ENCODE measurements at regions not wholly inside any gene's neighbourhood (a gene's known extent, or its start where the extent isn't known, plus 50 kb on each side); places are given as distances from the start of the nearest gene placed in this dataset.

DNA sequence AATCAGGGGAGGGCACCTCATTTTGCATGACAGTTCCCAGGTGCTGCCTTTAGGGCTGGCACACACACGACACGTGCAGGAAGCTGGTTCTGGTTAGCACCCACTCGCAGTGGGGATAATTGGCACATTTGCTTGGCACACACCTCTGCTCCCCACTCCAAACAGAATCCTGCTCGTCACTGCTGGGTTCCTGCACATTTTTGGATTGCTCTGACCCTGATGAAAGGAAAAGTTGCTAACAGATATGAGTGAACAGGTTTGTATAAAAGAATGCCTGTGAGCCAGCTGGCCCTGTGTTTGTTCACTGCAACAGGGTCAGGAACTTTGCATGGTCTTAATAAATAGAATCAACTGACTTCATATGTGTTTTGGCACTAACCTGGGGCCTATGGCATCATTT, 1500.4 kb downstream of the EFNB2 start:
- WGBS, result 47% methylated on average over 4 of the region's 4 CpGs
- TF ChIP-seq POLR2AphosphoS5 (IDR thresholded peaks at IDR 0.05) (no peak), POLR2A (IDR thresholded peaks at IDR 0.05; ENCODE audit: low read depth) (no peak), EP300 (IDR thresholded peaks at IDR 0.05) (no peak)
- TF ChIP-seq, protein P1, sequence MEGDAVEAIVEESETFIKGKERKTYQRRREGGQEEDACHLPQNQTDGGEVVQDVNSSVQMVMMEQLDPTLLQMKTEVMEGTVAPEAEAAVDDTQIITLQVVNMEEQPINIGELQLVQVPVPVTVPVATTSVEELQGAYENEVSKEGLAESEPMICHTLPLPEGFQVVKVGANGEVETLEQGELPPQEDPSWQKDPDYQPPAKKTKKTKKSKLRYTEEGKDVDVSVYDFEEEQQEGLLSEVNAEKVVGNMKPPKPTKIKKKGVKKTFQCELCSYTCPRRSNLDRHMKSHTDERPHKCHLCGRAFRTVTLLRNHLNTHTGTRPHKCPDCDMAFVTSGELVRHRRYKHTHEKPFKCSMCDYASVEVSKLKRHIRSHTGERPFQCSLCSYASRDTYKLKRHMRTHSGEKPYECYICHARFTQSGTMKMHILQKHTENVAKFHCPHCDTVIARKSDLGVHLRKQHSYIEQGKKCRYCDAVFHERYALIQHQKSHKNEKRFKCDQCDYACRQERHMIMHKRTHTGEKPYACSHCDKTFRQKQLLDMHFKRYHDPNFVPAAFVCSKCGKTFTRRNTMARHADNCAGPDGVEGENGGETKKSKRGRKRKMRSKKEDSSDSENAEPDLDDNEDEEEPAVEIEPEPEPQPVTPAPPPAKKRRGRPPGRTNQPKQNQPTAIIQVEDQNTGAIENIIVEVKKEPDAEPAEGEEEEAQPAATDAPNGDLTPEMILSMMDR (IDR thresholded peaks at IDR 0.05), result no peak
- Histone ChIP-seq H3K27me3 (no peaks in the 10 kb centered on the region), H3K4me1 (no peaks in the 10 kb centered on the region), H3K36me3 (no peaks in the 10 kb centered on the region), H3K27ac (replicated peaks in 1 of 4) (no peak overlapping the region), H3K9me3 (no peaks in the 10 kb centered on the region), H3K4me3 (no peak overlapping the region)
- no peak for DNase-seq (ENCODE audit: extremely low spot score)
- intact Hi-C loops (cut with DNase I), result no loop called here

DNA sequence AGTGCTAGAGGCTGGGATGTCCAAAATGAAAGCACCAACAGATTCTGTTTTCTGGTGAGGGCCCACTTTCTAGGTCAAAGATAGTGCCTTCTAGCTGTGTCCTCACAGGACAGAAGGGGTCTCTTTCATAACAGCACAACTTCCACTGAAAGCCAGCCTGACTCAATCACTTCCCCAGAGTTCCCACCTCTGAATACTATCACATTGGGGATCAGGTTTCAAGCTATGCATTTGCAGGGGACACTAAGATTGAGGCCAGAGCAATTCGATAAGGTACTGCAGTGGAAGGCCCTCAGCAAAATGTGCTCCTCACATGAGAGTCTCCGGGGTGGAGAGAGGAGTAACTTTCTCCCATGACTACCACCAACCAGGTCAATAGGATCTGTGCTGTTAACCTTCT, 1501.5 kb downstream of the EFNB2 start:
- Histone ChIP-seq H3K9me3 (no peaks in the 10 kb centered on the region), H3K36me3 (no peaks in the 10 kb centered on the region), H3K4me3 (no peak overlapping the region), H3K27me3 (no peaks in the 10 kb centered on the region), H3K27ac (replicated peaks in 1 of 4) (no peak overlapping the region), H3K4me1 (no peaks in the 10 kb centered on the region)
- 92% methylated on average over 2 of the region's 2 CpGs for whole genome bisulfite sequencing
- intact Hi-C loops (cut with DNase I), result no loop called here
- no peak for DNase-seq (ENCODE audit: extremely low spot score)
- TF ChIP-seq, protein P1 (IDR thresholded peaks at IDR 0.05), result no peak
- no peak for TF ChIP-seq EP300 (IDR thresholded peaks at IDR 0.05)
- no peak for TF ChIP-seq POLR2AphosphoS5 (IDR thresholded peaks at IDR 0.05)
- no peak for TF ChIP-seq POLR2A (IDR thresholded peaks at IDR 0.05; ENCODE audit: low read depth)

DNA sequence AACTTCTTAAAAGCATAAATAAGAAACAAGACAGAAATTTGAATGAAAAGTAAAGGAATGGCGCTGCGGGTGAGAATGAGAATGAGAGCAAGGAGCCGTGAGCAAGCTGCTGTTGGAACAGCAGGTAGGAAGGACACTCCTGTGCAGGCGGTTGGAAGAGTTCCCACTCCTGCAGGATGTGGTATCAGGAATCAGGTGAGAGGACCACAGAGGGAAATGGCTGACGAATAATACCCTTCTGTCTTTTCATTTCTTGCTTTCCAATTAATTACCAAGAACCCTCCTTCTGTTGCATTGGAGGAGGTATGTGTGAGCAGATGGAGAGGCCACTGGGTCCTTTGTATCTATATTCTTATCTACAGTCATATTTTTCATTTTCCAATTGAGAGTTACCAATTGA, 1504.2 kb downstream of the EFNB2 start:
- Histone ChIP-seq H3K9me3 (no peaks in the 10 kb centered on the region), H3K27ac (replicated peaks in 1 of 4) (no peak overlapping the region), H3K4me1 (no peaks in the 10 kb centered on the region), H3K36me3 (no peaks in the 10 kb centered on the region), H3K4me3 (no peak overlapping the region), H3K27me3 (no peaks in the 10 kb centered on the region)
- TF ChIP-seq EP300 (IDR thresholded peaks at IDR 0.05), result no peak
- no peak for TF ChIP-seq POLR2AphosphoS5 (IDR thresholded peaks at IDR 0.05)
- TF ChIP-seq POLR2A (IDR thresholded peaks at IDR 0.05; ENCODE audit: low read depth), result no peak
- TF ChIP-seq, protein P1 (IDR thresholded peaks at IDR 0.05), result no peak
- intact Hi-C loops (cut with DNase I), result no loop called here
- DNase-seq (ENCODE audit: extremely low spot score), result no peak
- whole genome bisulfite sequencing, result 91% methylated on average over 5 of the region's 5 CpGs

DNA sequence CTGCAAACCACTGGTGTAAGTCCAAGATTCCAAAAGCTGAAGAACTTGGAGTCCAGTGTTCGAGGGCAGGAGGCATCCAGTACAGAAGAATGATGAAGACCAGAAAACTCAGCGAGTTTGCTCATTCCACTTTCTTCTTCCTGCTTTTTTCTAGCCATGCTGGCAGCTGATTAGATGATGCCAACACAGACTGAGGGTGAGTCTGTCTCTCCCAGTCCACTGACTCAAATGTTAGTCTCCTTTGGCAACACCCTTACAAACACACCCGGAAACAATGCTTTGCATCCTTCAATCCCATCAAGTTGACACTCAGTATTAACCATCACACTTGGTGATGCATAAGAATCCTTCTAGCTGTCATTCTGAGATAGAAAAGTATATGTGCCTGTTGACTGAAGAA, 1504.6 kb downstream of the EFNB2 start:
- intact Hi-C loops (cut with DNase I), result no loop called here
- Histone ChIP-seq H3K27ac (replicated peaks in 1 of 4) (no peak overlapping the region), H3K36me3 (no peaks in the 10 kb centered on the region), H3K4me3 (no peak overlapping the region), H3K4me1 (no peaks in the 10 kb centered on the region), H3K9me3 (no peaks in the 10 kb centered on the region), H3K27me3 (no peaks in the 10 kb centered on the region)
- no peak for DNase-seq (ENCODE audit: extremely low spot score)
- WGBS, result 91% methylated on average over 3 of the region's 3 CpGs
- TF ChIP-seq EP300 (IDR thresholded peaks at IDR 0.05) (no peak), POLR2AphosphoS5 (IDR thresholded peaks at IDR 0.05) (no peak), POLR2A (IDR thresholded peaks at IDR 0.05; ENCODE audit: low read depth) (no peak)
- TF ChIP-seq, protein P1 (IDR thresholded peaks at IDR 0.05), result no peak

DNA sequence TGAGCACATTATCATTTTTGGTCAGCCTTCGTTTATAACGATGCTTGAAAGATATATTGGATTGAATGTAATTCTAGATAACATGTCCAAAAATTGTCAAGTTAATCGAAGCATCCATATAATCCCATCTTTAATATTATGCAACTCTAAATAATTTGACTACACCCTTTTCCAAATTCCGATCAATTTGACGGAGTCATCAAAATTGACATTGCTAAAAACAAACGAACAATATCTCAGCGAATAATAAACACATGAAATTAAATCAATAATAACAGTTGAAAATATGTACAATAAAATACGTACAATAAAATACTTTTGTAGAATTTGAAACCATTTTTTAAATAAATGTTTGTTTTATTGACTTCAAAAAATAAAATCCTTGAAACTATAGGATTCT, 1516.4 kb downstream of the EFNB2 start:
- H3K4me3 ChIP-seq, result no peak overlapping the region
- no peaks in the 10 kb centered on the region for H3K9me3 ChIP-seq
- WGBS, result 94% methylated on average over 8 of the region's 8 CpGs
- no peak for DNase-seq (ENCODE audit: extremely low spot score)
- no peaks in the 10 kb centered on the region for H3K36me3 ChIP-seq
- intact Hi-C loops (cut with DNase I), result no loop called here
- no peak overlapping the region for H3K27ac ChIP-seq (replicated peaks in 1 of 4)
- H3K4me1 ChIP-seq, result no peaks in the 10 kb centered on the region
- no peaks in the 10 kb centered on the region for H3K27me3 ChIP-seq
- TF ChIP-seq, protein P1 (IDR thresholded peaks at IDR 0.05), result no peak
- TF ChIP-seq POLR2AphosphoS5 (IDR thresholded peaks at IDR 0.05), result no peak
- no peak for TF ChIP-seq EP300 (IDR thresholded peaks at IDR 0.05)
- no peak for TF ChIP-seq POLR2A (IDR thresholded peaks at IDR 0.05; ENCODE audit: low read depth)

Data from esophagus muscularis mucosa (tissue), 4 donors.